ENCODE measurements at regions not wholly inside any gene's neighbourhood (a gene's known extent, or its start where the extent isn't known, plus 50 kb on each side); places are given as distances from the start of the nearest gene placed in this dataset.
"Not testable (repeated sequence)": the region's sequence is repeated elsewhere in the genome, so short reads cannot be mapped to it uniquely, and the experiment has no call there.

DNA sequence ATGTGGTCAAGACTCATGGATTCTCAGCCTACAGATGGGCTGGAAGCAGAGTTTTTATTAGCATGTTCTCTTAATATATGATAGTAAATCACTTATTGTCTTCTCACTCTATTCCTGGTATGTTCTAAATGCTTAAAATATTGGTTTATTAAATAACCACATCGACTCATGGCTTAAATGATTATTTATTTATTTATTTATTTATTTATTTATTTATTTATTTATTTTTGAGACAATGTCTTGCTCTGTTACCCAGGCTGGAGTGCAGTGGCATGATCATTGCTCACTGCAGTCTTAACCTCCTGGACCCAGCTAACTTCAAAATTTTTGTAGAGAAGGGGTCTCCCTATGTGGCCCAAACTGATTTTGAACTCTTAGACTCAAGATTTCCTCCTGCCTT lies 457.2 kb upstream of the TNC start:
- FAIRE-seq: no peak

DNA sequence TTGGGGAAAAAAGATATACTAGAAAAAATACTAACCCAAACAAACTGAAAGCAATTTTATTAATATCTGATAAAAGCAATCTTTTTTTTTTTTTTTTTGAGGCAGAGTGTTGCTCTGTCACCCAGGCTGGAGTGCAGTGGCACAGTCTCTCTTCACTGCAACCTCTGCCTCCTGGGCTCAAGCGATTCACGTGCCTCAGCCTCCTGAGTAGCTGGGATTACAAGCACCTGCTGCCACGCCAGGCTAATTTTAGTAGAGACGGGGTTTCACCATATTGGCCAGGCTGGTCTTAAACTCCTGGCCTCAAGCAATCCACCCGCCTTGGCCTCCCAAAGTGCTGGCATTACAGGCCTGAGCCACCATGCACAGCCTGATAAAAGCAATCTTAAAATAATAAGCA lies 467.5 kb upstream of the TNC start:
- not testable (repeated sequence) for FAIRE-seq

DNA sequence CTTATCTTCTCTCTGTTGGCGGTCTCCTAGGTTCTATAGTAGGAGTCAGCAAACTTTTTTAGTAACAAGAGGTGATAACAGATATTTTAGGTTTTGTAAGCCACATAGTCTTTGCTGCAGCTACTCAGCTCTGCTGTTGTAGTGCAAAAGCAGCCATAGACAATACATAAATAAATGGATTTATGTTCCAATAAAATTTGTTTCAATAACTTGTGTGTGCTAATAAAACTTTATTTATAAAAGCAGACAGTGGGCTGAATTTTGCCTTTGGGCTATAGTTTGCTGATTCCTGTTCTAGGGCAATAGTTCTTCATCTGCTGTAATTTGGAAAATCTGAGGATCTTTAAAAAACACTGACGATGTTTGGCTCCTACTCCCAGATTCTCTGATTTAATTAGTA lies 469.4 kb upstream of the TNC start:
- no peak for FAIRE-seq

DNA sequence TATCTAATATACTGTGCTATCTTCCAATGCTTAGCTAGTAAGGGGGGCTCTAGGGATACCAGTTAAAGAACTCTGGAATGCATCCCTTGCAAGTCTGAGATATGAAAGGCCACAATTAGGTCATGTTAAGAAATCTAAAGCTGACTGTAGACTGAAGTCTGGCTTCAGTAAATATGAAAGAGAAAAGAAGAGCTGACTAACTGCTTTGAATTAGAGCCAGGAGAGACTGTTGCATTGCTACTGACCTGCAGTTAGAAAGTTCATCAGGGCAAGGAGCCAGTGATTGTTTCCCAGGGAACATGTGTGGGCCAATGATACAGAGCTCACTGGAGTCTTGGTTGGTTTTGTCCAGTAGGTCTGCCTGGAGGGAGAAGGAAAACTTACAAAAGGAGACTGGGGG lies 472.1 kb upstream of the TNC start:
- no peak for FAIRE-seq

DNA sequence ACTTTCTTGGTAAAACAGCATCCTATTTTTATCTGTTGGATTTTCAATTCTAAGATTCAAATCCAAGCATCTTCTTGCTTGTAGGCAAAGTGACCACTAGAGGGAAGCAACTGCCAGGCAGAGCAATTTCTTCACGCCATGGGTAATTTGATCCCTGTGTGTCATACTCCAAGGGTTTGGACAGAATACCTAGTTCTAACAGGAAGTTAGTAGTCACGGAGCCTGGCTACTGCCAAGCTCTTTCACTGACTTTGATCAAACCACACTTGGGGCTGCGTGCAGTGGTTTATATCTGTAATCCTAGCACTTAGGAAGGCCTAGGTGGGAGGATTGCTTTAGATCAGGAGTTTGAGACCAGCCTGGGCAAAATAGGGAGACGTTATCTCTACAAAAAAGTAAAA lies 473.6 kb upstream of the TNC start:
- FAIRE-seq: no peak

DNA sequence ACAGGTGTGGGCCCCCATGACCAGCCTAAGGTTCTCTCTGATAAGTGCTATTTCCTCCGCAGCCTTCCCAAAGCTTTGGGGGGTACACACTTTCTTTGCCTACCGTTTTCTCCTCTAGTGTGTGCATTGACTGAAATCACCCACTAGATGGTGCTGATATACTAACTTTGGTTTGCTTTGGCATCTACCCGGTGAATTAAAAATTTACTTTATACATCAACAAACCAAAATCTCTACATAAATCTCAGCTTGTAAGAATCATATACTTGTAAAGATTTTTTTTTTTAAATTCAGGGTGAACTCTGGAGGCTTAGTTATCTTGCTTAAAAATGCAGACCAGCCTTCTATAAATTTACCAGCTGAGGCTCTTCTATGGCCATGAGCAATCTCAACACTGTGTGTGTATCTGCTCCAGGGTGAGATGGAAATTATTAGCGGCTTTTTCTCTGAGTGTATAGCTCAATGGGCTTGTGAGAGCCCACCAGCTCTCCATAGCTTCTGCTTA lies 475.7 kb upstream of the TNC start:
- no peak for FAIRE-seq

DNA sequence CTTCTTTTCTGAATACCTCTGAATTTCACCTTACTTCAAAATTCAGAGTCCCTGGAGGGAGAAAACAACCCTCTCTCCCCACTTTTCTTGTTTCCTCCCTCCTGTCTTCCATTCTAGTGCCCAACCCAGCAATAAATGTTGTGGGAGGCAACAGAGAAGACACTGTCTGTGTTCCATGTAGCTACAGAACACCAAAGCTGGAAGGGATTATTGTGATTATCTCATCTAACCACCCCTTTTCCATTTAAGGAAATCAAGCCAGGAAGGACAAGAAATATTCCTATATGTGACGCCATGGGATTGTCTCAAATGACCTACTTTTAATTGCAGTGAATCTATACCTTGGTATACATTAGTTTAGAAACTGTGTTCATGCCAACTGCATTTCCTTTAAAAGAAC lies 476.6 kb upstream of the TNC start:
- FAIRE-seq: no peak

DNA sequence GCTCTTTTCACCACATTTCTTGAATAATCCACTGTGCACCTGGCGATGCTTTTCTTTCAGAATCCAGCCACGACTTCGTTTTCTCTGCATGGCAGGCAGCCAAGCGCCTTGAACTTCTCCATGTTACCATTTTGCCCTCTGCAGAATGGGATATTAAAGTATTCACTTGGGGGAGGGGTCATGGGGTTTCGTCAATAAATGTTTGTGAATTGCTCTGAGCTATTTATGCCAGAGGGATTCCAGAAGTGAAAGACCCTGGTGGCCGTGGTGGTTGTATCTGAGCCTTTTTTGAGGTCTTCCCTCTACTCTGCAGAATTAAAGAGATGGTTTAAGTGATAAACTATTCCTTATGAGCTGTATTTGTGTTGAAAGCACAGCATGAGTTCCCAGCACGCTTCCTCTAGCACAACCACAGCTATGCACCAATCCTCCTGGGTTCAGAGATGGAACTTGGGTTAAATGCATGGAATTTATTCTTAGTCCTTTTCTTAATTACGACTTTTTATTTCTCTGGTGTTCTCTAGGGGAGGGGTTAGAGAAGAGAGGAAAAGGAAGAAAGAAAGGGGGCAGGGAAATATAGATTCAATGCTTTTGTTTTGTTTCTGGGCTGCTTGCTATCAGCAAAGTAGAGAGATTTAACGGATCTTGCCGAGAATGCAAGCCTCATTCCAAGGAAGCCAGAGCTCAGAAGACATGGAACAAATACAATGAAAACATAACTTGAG lies 478.2 kb upstream of the TNC start:
- no peak for FAIRE-seq

DNA sequence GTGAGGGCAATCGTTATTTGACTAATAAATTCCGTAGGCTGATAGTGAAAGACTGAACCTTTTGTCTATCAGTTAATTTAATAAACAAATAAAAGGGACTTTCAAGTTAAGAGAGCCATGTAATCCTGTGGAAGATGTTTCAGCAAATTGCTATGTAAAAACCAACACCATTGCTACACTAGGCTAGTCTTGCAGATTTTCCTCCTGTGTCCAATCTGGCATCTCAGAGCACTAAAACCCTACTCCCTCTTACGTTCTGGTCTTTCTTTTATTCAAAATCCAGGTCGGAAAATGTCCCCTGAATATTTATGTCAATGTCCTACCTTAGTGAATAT lies 478.8 kb upstream of the TNC start:
- no peak for FAIRE-seq

DNA sequence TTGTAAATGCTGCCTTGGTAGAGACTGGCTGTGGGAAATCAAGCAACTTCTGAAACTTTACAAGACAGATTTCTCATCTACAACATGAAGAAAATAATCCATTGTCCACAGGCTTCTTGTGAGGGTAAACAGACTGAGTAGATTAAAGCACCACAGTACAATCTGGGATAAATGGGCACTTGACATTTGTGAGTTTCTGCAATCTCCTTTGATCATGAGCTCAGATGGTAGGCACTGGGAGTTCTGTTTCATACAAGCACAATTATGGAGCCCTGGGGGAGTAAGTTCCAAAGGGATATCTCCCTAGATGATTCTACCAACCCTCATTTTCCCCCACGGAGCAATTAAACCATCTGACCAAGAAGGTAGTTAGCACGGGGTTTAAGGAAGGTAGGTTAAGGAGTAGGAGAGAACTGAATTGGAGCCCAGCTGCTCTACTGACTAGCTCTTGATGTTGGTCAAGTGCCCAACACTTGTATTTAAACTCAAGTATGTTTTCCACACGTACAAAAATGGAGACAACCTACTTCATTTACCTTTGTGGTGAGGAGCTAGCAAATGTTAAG lies 479.5 kb upstream of the TNC start:
- no peak for FAIRE-seq

DNA sequence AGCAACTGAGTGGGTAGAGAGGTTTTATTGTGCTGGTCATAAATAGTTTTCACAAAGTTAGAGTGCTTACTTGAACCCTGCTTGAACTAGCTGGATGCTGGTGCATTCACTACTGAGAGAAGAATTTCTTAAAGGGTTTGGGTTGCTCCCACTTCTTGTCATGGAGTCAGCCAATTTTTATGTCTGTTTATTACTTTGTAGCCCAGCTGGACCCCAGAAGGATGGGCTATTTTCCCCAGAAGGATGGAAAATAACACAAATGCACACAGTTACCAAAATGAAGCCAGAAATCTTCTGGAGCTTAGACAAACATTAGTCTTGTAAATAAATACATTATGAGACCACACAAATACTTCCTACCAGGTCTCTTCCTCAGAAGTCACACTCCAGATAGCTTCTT lies 480.8 kb upstream of the TNC start:
- FAIRE-seq: no peak

DNA sequence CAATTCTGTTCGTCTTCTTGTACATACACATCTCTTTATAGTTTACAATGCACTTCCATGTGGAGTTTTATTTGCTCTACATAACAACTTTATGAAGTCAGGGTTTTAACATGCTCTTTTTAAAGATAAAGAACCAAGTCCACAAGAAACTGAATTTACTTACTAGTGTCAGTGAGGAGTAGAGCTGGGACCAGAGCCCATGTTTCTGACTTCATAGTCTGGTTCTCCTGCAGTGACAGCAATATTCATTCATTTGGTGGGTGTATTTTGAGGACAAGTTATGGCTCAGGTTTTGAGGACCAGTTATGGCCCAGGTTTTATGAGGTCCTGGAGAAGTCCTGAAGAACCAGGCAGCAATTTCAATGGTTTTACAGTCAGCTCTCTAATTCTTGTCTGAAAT lies 481.9 kb upstream of the TNC start:
- no peak for FAIRE-seq

DNA sequence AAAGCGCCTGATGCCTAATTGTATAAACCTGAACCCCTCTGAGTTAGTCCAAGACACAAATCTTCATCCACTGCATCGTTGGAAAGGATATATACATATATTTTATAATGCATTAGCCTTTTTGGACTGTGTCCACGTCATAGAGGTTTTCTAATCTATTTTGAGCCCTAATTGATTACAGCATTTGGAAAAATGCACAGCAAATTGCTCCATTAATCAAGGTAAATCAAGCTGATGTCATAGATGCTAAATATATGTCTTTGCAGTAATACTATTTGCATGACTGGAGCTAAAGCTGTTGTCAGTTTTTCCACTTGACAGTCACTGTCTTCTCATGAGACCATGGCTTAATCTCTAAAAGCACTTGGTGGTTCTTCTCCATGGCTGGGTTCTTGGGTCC lies 483.5 kb upstream of the TNC start:
- no peak for FAIRE-seq

DNA sequence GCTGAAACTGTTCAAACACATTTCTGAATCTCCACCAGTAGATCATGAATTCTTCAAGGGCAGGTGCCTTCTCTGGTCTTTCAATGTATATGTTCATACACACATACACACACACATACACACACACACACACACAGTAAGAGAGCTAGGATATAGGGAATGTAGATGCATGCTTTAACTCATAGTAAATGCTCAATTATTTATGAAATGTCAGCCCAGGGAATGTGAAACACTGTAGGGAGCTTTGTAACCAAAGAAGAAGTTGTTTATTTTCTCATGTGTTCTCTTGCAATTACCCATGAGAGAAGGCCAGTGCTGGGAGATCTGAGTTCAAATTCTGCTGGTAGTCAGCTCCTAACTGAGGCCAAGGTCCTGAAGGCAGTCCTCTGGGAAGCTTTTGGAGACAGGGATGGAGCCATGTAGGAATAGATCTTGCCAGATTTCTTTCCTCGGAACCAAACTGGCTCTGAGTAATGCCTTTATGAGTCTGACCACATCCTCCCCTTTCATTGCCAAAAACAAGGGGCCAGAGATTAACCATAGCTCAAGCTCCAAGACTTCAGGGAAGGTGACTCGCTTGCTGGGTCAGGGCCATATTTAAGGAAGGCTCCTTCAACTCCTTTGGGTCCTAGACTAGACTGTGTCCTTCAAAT lies 487.0 kb upstream of the TNC start:
- FAIRE-seq: no peak

DNA sequence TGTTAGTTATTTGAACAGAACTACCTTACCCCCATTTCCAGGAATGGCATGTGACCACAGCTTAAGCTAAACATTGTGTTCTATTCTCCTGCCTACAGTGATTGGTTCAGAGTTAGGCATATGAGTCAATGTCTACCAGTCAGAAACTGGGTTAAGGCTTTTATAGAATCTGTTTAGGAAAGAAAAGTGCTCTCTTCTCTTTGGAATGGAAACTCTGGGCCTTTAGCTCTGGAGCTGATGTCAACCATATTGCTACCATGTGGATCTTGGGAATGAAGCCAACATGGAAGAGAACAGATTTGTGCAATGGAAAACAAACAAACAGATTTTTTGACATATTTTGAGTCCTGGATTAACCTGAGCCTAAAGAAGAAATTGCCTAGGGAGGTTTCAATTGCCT lies 488.9 kb upstream of the TNC start:
- no peak for FAIRE-seq

DNA sequence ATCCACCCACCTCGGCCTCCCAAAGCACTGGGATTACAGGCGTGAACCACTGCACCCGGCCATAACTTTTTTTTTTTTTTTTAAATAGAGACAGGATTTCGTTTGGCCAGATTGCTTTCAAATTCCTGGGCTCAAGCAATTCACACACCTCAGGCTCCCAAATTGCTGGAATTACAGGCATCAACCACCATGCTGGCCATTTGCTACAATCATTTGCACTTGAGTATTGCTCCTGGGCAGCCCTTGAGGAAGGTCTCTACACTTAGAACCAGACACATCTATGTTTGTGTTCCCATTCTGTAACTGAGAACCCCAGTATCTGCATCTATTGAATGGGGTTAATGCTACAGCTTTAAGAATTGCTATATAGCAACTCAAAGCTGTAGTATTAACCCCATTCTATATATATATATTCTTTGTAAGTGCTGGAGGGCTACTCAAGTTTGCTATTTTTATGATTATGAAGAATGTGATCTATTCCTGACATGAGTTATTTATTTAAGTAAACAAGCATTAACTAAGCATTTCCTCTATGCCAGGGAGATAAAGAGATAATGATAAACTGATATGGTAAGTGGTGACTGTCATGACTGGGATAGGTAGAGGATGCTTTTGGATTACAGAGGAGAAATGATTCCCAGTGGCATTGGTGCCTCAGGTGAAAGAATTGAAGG lies 496.5 kb upstream of the TNC start:
- no peak for FAIRE-seq

DNA sequence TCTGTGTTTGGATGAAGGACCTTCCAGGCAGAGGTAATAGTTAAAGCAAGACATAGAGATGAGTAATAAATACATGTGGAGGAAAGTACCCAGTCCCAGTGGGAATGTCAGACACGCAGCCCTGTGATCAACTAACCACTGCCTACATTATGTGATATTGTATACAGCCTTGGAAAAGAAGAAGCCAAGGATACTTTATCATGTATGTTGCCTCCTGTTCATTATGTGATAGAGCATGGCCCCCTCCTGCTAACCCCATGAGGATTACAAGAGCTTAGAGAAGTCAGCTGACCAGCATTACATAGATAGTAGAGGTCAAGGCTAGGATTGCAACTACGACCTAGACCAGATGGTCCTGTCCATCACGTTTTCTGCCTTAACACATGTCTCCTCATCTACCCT lies 497.0 kb upstream of the TNC start:
- no peak for FAIRE-seq

DNA sequence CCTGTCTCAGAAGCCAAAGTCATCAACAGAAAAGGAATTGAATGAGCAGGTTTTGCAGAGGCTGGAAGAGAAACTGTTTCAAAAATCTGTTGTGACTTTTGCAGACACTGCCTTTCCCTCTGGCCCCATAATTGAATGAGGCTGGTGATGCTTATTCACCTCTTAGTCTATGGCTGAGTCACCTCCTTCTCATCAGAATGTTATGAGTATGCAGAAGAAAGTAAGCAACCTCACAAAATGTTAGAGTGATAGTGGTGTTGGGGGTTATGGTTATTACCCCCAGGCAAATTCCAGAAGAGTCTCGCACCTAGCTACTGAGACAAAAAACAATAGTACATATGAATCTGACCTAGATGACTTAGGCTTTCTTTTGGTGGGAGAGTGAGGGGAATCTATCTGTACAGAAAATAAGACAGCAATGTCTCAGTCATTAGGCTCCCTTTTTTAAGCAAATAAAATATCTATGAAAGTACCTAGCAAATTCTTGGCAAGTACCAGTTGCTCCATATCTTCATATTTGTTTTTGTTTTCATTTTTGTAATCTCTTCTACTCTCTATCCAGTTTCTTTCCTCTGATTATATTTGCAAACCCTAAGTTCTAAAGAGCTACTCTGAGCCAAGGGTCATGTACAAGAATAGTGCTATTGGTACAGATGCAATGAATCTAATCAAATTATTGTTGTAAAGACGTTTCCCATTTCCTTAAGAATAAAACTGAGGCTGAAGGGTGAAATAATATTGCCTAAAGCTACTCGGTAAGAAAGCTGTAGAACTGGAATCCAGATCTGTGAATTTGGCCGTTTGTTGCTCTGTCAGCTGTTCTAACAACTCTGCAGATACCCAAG lies 498.1 kb upstream of the TNC start:
- FAIRE-seq: no peak

DNA sequence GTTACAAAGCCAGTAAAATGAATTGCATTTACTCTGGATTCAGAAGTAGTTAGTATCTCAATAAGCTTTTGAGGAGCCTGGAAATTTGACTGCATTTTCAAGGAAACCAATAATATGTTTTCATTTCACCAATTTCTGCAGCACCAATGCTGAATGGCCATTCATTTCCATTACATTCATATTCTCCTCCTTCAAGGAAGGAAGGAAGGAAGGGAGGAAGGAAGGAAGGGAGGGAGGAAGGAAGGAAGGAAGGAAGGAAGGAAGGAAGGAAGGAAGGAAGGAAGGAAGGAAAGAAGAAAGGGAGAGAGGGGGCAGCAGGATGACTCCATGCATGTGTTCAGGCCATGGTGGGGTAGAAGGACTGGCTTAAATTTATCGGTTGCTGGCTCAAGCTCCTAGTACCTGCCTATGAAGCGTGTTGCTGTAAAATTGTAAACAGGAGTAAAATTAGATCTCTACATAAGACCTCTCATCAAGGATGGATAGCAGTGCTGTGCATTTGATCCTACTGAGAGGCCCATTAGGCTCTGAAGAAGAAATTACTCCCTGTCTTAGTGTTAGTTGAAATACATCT lies 498.8 kb upstream of the TNC start:
- FAIRE-seq: no peak

DNA sequence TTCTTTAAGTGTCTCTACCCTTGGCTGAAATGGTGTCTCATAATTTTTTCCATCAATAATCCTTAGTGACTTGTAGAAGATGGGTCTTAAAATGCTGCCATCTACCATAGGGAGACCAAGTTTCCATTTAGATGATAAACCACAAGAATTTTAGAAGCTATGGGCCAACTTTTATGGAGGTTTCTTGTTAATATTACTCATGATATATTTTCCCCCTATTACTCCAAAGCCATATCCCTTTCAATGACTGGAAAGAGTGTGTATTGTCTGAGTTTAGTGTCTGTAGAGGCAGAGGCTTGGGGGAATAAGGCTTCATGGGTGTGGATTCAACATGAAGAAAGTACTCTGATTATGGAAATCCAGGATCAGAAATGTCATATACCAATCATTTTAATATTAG lies 507.3 kb upstream of the TNC start:
- FAIRE-seq: no peak

DNA sequence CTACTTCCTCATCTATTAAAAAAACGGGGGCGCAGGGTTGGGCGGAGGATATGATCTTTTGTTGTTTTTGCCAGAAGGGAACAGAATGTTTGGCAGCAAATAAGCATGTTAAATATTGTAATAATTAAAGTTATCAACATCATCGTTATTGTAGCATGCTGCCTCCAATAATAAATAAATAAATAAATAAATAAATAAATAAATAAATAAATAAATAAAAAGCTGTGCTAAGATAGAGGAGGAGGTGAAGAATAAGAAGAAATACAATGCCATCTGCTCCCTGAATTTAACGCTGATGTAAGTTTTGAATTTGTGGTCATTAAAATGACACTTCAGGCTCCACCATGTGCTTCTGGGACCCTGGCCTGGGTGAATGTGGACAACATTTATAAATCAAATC lies 508.0 kb upstream of the TNC start:
- no peak for FAIRE-seq

DNA sequence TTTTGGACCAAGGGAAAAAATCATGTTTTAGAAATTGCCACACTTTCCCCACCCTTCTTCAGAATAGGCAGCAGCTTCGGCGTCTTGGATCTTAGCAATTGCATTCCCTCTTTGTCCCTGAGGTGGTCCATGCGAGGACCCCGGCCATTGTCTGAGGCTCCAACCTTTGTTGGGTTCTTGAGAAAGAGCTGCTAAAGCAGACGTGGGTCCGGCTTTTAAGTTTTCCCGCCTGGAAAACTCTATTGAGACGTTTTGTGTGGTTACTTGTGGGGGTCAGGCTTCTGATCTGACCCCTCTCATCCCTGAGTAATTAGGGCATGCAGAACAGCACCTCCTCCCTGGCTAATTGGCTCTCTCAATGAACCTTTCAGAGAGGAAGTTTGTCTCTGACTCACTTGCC lies 509.6 kb upstream of the TNC start:
- FAIRE-seq: no peak

DNA sequence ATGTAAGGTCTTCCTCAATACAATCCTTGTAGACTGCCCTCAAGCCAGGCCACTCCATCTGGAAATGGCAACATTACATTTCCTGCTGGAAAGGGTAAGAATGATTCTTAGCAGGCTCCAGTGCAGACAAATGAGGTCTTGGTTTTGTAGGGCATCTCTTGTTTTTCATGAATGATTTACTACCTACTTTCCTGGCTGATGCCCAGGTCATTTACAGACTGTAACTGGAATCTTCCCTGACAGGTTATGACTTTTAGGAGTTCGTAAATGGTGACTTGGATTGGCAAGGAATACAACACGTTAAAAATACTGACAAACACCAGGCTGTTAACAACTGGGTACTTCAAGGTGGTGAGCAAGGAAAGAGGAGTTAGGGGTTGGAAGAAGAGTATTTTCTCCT lies 510.5 kb upstream of the TNC start:
- FAIRE-seq: no peak
